GM23338 (cell line): ENCODE measurements at regions not wholly inside any gene's neighbourhood (a gene's known extent, or its start where the extent isn't known, plus 50 kb on each side); places are given as distances from the start of the nearest gene placed in this dataset.

Experiments
- EZH2 ChIP-seq: fragments of 200-600 bp; sonication (generic); IDR thresholded peaks from one replicate; pipeline ENCODE4 v1.8.0; 2017; ENCODE audit warnings: antibody characterized with exemption, mild to moderate bottlenecking, low read depth; ENCODE audit not compliant: unreplicated experiment
- EZH2phosphoT487 ChIP-seq: fragments of 200-600 bp; sonication (generic); IDR thresholded peaks from one replicate; pipeline ENCODE4 v1.8.1; 2018; ENCODE audit warnings: antibody characterized with exemption; ENCODE audit not compliant: unreplicated experiment
- NANOG ChIP-seq: IDR thresholded peaks from 2 replicates; pipeline ENCODE4 v1.6.1; 2016; ENCODE audit warnings: antibody characterized with exemption, borderline replicate concordance
- POLR2AphosphoS5 ChIP-seq: IDR thresholded peaks from 2 replicates; pipeline ENCODE4 v1.6.1; 2016; ENCODE audit warnings: antibody characterized with exemption, low read depth
- REST ChIP-seq: IDR thresholded peaks from one replicate; pipeline ENCODE4 v1.6.1; 2018; ENCODE audit warnings: antibody characterized with exemption; ENCODE audit not compliant: unreplicated experiment
- ZNF114 ChIP-seq: fragments of 250-450 bp; sonication (Bioruptor Pico); IDR thresholded peaks from 2 replicates; pipeline ENCODE4 v1.5.0; 2020; ENCODE audit warnings: mild to moderate bottlenecking, moderate library complexity
- TF ChIP-seq, protein P1 (sequence below), 2 experiments: fragments of 200-600 bp in 1 of 2; sonication (generic) in 1 of 2; conservative IDR thresholded peaks; 2 replicates each; pipeline versions ENCODE4 v1.5.1 to v1.6.1; 2016 to 2017; ENCODE audit warnings: antibody characterized with exemption in 2 of 2, low read depth in 2 of 2, mild to moderate bottlenecking in 2 of 2, moderate library complexity in 1 of 2
- TF ChIP-seq, protein P2 (sequence below): IDR thresholded peaks from 2 replicates; pipeline ENCODE4 v1.6.1; 2016; ENCODE audit warnings: antibody characterized with exemption

DNA sequence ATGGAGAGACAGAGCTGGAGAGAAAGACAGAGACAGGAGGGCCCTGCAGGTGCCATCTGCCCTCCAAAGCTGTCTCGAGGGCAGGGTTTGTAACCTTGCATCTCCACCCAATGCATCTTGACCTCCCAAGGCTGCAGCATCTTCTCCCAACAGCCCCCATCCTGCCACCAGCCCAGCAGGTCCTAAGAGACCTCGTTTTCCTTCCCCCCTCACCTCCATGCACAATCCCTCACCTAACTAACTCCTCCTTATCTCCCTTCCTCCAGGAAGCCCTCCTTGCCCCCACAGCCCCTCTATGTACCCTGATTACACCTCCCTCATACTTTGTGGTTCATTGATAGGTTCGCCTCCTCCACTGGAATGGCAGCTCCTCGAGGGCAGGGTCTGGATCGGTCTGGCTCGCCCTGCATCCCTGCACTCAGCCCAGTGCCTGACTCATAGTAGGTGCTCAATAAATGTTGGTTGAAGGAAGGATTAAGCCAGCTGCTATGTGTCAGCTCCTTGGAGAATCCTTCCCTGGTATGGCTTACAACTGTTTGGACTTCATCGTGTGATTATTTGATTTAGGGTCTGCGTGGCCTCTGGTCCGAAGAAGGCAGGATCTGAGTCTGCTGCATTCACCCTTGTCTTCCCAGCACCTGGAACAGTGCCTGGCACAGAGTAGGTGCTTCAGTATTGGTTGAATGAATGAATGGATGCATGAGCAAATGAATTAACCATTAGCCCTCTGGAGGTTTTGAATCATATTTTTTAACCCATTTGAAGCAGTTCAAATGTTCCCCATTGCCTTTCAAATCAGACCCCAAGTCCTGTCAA lies 105.6 kb upstream of the PTPN1 start:
- TF ChIP-seq, protein P1, sequence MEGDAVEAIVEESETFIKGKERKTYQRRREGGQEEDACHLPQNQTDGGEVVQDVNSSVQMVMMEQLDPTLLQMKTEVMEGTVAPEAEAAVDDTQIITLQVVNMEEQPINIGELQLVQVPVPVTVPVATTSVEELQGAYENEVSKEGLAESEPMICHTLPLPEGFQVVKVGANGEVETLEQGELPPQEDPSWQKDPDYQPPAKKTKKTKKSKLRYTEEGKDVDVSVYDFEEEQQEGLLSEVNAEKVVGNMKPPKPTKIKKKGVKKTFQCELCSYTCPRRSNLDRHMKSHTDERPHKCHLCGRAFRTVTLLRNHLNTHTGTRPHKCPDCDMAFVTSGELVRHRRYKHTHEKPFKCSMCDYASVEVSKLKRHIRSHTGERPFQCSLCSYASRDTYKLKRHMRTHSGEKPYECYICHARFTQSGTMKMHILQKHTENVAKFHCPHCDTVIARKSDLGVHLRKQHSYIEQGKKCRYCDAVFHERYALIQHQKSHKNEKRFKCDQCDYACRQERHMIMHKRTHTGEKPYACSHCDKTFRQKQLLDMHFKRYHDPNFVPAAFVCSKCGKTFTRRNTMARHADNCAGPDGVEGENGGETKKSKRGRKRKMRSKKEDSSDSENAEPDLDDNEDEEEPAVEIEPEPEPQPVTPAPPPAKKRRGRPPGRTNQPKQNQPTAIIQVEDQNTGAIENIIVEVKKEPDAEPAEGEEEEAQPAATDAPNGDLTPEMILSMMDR (conservative IDR thresholded peaks at IDR 0.05; ENCODE audit: low read depth in 2 of 2): no peak
- TF ChIP-seq POLR2AphosphoS5: no peak
- no peak for TF ChIP-seq EZH2
- no peak for TF ChIP-seq EZH2phosphoT487
- TF ChIP-seq, protein P2, sequence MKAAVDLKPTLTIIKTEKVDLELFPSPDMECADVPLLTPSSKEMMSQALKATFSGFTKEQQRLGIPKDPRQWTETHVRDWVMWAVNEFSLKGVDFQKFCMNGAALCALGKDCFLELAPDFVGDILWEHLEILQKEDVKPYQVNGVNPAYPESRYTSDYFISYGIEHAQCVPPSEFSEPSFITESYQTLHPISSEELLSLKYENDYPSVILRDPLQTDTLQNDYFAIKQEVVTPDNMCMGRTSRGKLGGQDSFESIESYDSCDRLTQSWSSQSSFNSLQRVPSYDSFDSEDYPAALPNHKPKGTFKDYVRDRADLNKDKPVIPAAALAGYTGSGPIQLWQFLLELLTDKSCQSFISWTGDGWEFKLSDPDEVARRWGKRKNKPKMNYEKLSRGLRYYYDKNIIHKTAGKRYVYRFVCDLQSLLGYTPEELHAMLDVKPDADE: no peak
- no peak for TF ChIP-seq ZNF114 (CRISPR knock-in tag)
- TF ChIP-seq NANOG: no peak
- no peak for TF ChIP-seq REST
